ENCODE measurements at regions not wholly inside any gene's neighbourhood (a gene's known extent, or its start where the extent isn't known, plus 50 kb on each side); places are given as distances from the start of the nearest gene placed in this dataset.

DNA sequence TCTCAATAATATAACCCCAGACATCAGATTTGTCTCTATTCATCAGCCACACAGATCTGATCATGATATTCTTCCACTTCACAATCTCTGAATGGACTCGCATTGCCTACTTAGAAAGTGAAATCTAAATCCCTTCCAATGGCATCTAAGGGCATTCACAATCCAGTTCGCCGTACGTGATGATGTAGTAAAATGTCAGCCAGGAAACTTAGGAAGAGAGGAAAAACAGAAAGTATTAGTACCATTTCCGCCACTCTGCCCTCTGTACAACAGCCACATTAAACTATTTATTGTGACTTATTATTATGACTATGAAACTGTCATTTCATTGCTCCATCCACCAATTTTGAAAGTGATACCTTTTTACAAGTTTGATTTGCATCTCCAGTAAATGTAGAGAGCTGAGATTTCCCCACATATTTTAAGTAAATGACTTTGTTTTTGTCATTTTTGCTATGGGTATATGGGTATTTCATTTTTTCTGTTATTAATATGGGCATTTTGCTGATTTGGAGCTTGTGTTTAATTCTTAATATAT lies 69.4 kb upstream of the SMIM36 start:
- no peak for DNase-seq

GRCh38 chr17:55577687-55578086 lies 66.4 kb upstream of the SMIM36 start:
- peak; percentile 32 for DNase-seq

DNA sequence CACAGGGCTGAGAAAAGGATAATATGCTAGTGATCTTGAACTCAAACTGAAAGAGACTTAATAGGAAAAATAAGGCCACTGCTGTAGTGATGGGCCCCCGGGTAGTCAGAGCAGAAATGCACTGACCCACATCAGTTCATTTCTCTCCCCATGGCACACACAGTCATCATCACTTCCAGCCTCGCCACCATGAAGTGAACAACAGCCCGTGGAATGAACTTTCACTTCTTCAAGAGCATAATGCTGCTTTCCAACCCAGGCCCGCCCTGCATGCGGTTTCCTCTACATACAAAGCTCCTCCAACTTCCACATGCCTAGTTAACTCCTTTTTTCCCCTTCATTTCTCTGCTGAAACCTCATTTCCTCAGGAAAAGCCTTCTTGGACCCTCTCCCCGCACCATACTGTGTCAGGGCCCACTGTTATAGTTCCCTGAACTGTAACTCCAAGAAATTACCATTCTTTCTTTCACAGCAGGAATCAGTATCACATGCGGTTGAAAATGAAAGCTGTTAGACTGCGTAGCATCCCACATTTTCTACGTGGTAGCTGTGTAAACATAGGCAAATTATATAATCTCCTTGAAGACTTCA lies 65.8 kb upstream of the SMIM36 start:
- peak; percentile 28 for DNase-seq

DNA sequence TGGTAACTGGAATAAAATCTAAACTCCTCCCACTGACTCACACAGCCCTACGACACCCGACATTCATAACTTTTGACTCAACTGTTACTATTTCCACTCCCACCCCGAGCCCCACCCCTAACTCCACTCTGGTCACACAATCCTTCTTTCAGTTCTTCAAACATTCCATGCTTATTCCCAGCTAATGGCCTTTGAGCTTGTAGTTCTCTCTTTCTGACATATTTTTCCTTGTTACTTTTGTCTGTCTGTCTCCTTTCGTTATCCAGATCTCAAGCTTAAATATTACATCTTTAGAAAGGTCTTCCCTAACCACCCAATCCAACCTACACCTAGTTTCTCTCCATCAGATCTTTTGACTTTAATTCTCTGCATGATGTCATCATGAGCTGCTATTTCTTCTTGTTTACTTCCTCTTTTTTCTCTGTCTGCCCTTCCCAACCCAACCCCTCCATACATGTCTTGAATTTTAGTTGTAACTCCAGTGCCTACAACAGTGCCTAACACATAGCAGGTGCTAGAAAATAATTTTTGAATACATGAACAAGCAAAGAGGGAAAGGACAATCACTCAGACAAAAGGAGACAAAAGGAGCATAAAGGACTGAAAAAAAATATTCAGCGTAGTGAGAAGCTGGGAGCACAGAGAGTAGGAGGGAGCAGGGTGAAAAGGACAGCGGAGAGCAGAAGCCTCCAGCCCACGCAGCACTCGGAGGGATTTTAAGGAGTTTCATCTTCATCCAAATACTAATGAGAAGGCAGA lies 65.2 kb upstream of the SMIM36 start:
- DNase-seq: no peak

- no peak for DNase-seq
Measured at GRCh38 chr17:55575058-55575636, 63.9 kb upstream of the SMIM36 start.

DNA sequence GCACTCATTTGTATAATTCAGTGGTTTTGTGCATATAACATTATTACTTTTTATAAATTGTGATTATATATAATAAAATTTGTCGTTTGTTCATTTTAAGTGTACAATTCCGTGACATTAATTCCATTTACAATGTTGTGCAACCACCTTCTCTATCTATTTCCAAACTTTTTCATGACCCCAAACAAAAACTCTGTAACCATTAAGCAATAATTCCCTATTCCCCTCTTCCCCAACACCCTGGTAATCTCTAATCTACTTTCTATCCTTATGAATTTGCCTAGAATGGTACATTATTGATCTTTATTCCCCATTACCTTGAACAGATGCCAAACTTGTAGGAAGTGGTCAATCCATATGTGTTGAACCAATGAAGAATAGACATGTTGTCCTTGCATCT lies 61.3 kb upstream of the SMIM36 start:
- no peak for DNase-seq

DNA sequence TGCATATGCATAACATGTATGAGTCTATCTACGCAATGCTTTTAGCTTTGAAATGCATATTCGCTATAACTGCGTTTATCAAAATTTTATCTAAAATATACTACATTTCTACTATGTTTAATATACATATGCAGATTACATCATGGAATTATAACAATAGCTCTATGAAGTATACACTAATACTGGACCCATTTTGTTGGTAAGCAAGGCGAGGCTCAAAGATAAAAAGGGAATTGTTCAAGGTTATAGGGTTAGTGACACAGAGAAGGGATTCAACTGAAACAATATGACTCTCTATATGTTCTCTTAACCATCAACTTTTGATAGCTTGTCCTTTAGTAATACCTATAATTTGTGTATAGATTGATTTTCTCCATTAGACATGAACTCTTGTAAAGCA lies 60.9 kb upstream of the SMIM36 start:
- no peak for DNase-seq

- no peak for DNase-seq
Measured at GRCh38 chr17:55571095-55571494, 59.8 kb upstream of the SMIM36 start.

DNA sequence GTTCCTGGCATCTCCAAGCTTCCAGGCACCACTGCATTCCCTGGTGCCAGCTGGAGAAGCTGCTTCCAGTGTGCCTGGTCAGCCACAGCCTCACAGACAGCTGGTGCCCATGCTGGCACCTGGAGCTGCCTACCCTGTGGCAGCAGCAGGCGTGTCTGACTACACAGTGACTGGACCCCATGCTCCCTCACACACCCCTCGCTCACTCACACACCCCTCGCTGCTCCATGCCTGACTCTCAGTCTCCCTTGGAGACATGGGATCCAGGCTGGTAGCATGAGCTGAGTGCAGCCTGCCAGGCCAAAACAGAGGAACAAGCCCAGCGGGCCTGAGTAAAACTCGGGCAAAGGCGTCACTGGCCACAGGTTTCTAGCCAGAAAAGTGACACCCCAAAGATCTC lies 59.1 kb upstream of the SMIM36 start:
- DNase-seq: no peak

DNA sequence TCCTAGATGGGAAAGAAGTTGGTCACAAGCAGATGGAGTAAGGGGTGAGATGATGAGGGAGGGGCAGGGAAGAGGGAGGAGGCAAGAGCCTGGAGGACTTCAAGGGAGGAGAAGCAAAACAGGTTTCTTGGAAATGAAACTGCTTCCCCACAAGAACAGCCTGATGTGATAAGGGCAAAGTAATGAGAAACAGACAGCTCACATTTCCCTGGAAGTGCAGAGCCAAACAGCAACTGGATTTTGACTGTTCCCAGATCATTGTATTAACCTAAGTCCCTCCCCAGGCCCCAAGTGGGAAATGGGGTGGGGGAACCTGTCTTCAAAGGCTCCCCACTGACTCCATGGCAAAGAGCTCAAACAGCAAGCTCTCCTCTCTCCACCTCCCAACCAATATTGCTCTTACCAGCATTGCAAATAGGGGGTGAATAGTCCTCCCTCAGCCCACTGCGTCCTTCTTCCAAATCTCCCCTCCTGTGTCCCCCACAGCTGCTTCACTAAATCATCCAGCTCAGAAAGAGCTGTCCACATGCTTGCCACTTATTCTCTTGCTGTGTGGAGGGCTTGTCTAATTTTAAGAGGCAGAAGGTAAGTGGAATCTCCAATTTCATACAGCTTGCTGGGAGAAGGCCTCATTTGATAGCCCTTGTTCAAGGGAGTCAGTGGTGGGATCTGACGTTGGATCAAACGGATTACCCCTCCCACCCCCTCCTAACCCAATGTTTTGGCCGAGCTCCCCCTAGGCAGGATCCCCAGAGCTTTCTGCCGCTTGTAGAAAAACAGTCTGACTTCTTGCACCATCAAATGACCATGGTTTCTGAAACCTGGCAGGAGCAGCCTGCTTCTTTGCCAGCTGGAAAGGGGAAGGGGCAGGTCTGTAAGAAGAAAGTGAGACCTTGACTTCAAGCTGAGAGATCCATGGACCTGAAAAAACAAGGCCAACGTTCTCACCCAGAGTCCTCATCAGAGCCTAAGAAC lies 56.3 kb upstream of the SMIM36 start:
- DNase-seq: no peak

DNA sequence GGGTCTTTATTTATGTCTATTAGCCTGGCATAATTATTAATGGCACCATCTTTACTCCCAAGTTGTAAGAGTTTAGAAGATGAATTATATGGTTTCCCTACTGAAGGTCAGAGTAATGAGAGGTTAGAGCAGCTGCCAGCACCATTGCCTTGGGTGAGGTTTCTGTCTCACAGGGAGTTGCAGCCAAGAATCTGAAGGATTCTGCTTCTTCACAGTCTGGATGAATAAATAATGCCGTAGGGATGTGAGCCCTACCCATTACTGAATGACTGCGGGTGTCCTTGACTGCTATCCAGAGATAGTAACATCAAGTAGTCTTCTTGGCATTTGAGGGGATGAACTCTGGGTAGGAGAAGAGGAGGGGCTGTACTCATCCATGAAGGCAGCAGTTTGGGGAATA lies 52.8 kb upstream of the SMIM36 start:
- no peak for DNase-seq

- DNase-seq: no peak
Measured at GRCh38 chr17:55563363-55563762, 52.1 kb upstream of the SMIM36 start.

GRCh38 chr17:55561973-55562495 lies 50.8 kb upstream of the SMIM36 start:
- no peak for DNase-seq

- DNase-seq: no peak
Measured at GRCh38 chr17:55561316-55561972, 50.2 kb upstream of the SMIM36 start.

Measured in stimulated activated CD4-positive, alpha-beta T cell treated with anti-CD3 and anti-CD28 coated beads, Interleukin-4, amount 100 ng/mL, for 1 hour (primary cell).